ENCODE measurements at regions not wholly inside any gene's neighbourhood (a gene's known extent, or its start where the extent isn't known, plus 50 kb on each side); places are given as distances from the start of the nearest gene placed in this dataset.

DNA sequence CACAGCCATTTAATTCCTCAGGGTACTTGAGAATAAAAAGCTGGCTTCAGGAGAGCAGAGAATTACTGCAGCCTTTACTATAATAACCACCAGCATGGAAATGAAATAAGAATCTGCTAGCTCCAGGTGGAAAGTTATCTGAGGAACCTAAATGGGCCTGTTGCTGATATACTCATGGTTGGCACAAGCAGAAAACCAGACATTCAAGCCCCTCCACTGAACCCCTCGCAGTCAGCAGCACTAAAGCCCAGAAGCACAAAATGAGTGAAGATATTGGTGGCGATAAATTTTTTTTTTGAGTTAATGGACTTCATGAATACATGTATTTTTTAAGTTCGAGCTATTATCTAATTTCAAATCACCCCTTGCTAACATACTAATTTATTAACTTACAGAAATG lies 303.9 kb upstream of the NRP1 start:
- TF ChIP-seq, protein P1, sequence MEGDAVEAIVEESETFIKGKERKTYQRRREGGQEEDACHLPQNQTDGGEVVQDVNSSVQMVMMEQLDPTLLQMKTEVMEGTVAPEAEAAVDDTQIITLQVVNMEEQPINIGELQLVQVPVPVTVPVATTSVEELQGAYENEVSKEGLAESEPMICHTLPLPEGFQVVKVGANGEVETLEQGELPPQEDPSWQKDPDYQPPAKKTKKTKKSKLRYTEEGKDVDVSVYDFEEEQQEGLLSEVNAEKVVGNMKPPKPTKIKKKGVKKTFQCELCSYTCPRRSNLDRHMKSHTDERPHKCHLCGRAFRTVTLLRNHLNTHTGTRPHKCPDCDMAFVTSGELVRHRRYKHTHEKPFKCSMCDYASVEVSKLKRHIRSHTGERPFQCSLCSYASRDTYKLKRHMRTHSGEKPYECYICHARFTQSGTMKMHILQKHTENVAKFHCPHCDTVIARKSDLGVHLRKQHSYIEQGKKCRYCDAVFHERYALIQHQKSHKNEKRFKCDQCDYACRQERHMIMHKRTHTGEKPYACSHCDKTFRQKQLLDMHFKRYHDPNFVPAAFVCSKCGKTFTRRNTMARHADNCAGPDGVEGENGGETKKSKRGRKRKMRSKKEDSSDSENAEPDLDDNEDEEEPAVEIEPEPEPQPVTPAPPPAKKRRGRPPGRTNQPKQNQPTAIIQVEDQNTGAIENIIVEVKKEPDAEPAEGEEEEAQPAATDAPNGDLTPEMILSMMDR (IDR thresholded peaks at IDR 0.05; ENCODE audit: borderline replicate concordance, extremely low read depth, low read length, poor library complexity, severe bottlenecking): no peak
- no peak for TF ChIP-seq EZH2 (IDR thresholded peaks at IDR 0.05; ENCODE audit: borderline replicate concordance, low read depth, low read length, severe bottlenecking)
